Transverse colon (tissue), 3 donors: ENCODE measurements at regions not wholly inside any gene's neighbourhood (a gene's known extent, or its start where the extent isn't known, plus 50 kb on each side); places are given as distances from the start of the nearest gene placed in this dataset.

ENCODE experiments used
- EP300 ChIP-seq: sonication (generic); formaldehyde crosslinking; IDR thresholded peaks from one replicate; pipeline ENCODE4 v1.6.1; 2017; ENCODE audit warnings: antibody characterized with exemption, low read depth
- POLR2A ChIP-seq: fragments of 450-650 bp; IDR thresholded peaks from one replicate; pipeline ENCODE4 v1.6.1; 2016; ENCODE audit warnings: antibody characterized with exemption, mild to moderate bottlenecking, moderate library complexity
- TF ChIP-seq, protein P1 (sequence below), 5 experiments: fragments of 200-600 bp in 3 of 5; fragments of 450-650 bp in 2 of 5; sonication (generic) in 3 of 5; IDR thresholded peaks; 1 replicate in 2 of 5; 2 replicates in 3 of 5; pipeline ENCODE4 v1.5.1; 2016 to 2017; ENCODE audit warnings: antibody characterized with exemption in 5 of 5, inconsistent platforms in 3 of 5, mild to moderate bottlenecking in 2 of 5, moderate library complexity in 1 of 5

DNA sequence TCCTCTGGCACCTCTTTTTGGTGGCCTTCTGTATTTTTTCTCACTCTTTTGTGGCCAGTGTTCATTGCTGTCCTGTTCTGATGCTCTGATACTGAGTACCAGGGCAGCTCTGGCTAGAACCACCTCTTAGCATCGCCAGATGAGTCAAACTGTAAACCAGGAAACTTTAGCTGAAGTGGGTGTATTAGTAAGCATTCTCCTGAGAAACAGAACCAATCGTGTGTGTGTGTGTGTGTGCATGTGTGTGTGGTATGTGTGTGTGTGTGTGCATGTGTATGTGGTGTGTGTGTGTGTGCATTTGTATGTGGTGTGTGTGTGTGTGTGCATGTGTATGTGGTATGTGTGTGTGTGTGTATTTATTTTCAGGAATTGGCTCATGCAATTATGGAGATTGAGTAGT, 166.3 kb upstream of the SKOR2 start:
- TF ChIP-seq, protein P1, sequence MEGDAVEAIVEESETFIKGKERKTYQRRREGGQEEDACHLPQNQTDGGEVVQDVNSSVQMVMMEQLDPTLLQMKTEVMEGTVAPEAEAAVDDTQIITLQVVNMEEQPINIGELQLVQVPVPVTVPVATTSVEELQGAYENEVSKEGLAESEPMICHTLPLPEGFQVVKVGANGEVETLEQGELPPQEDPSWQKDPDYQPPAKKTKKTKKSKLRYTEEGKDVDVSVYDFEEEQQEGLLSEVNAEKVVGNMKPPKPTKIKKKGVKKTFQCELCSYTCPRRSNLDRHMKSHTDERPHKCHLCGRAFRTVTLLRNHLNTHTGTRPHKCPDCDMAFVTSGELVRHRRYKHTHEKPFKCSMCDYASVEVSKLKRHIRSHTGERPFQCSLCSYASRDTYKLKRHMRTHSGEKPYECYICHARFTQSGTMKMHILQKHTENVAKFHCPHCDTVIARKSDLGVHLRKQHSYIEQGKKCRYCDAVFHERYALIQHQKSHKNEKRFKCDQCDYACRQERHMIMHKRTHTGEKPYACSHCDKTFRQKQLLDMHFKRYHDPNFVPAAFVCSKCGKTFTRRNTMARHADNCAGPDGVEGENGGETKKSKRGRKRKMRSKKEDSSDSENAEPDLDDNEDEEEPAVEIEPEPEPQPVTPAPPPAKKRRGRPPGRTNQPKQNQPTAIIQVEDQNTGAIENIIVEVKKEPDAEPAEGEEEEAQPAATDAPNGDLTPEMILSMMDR (IDR thresholded peaks at IDR 0.05), result no peak
- TF ChIP-seq POLR2A (no peak), EP300 (no peak)
